ENCODE measurements at regions not wholly inside any gene's neighbourhood (a gene's known extent, or its start where the extent isn't known, plus 50 kb on each side); places are given as distances from the start of the nearest gene placed in this dataset.

DNA sequence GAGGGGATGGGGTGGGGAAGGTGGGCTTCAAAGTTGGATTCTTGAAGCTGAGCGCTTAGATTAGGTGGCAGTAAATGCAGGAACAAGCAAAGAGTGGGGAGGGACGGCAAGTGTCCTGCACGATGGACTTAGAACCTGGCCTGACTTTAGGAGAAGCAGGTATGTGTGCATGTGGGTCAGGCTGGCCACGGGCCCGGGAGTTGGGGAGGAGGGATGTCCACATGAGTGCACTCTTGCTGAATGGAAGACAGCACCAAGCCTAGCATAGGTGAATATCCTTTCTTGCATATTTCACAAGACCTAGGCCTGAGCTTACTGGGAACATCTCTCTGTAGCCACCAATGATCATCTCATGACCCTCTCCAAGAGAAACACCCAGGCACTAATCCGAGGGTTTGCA, 96.1 kb downstream of the DDX1 start:
- no peak for TF ChIP-seq CTCF (IDR thresholded peaks at IDR 0.05; ENCODE audit: control insufficient read depth, extremely low read depth, insufficient read depth)
- no peak for DNase-seq (ENCODE audit: low read depth)
- H3K4me3 ChIP-seq (ENCODE audit: low read depth, low read length) = no peak overlapping the region

- H3K4me3 ChIP-seq (ENCODE audit: low read depth, low read length) = no peak overlapping the region
- no peak for DNase-seq (ENCODE audit: low read depth)
- no peak for TF ChIP-seq CTCF (IDR thresholded peaks at IDR 0.05; ENCODE audit: control insufficient read depth, extremely low read depth, insufficient read depth)
These were observed 97.4 kb downstream of the DDX1 start for GRCh38 chr2:15688924-15689568.

DNA sequence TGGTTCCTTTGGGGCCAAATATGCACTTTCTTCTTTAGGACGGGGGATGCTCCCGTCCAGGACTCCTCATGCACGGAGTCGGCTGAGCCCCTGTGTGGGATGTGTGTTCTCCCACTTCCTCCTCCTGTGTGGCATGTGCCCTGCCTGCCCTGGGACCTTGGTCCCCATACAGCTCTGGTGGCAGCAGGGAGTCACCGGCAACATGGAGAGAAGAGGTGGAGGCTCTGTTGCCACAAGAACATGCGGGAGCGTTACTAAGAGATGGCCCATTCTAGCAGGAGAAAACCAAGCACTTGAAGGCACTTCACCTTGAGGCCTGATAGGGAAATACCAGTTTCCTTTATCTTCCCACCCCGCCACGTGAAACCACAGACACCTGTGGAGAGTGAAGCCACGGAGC, 98.0 kb downstream of the DDX1 start:
- DNase-seq (ENCODE audit: low read depth) = no peak
- no peak for TF ChIP-seq CTCF (IDR thresholded peaks at IDR 0.05; ENCODE audit: control insufficient read depth, extremely low read depth, insufficient read depth)
- no peak overlapping the region for H3K4me3 ChIP-seq (ENCODE audit: low read depth, low read length)

- H3K4me3 ChIP-seq (ENCODE audit: low read depth, low read length) = no peak overlapping the region
- TF ChIP-seq CTCF (IDR thresholded peaks at IDR 0.05; ENCODE audit: control insufficient read depth, extremely low read depth, insufficient read depth) = no peak
- no peak for DNase-seq (ENCODE audit: low read depth)
These were observed 100.1 kb downstream of the DDX1 start for GRCh38 chr2:15691586-15692310.

GRCh38 chr2:15692551-15693377, 101.1 kb downstream of the DDX1 start:
- no peak for TF ChIP-seq CTCF (IDR thresholded peaks at IDR 0.05; ENCODE audit: control insufficient read depth, extremely low read depth, insufficient read depth)
- no peak for DNase-seq (ENCODE audit: low read depth)
- H3K4me3 ChIP-seq (ENCODE audit: low read depth, low read length) = no peak overlapping the region

GRCh38 chr2:15693382-15693781, 101.7 kb downstream of the DDX1 start:
- TF ChIP-seq CTCF (IDR thresholded peaks at IDR 0.05; ENCODE audit: control insufficient read depth, extremely low read depth, insufficient read depth) = no peak
- H3K4me3 ChIP-seq (ENCODE audit: low read depth, low read length) = no peak overlapping the region
- DNase-seq (ENCODE audit: low read depth) = no peak

Data from LNCaP clone FGC (cell line).